OCI-LY3 (cell line): ENCODE measurements at regions not wholly inside any gene's neighbourhood (a gene's known extent, or its start where the extent isn't known, plus 50 kb on each side); places are given as distances from the start of the nearest gene placed in this dataset.

Experiments used
- CTCF ChIP-seq: fragments of 200-600, 300-600 bp; sonication (generic); IDR thresholded peaks from 2 replicates; pipeline ENCODE4 v1.5.1; 2014; ENCODE audit warnings: antibody characterized with exemption, low read length, low read depth
- EZH2phosphoT487 ChIP-seq: fragments of 200-600 bp; shearing (Covaris generic); IDR thresholded peaks from 2 replicates; pipeline ENCODE4 v1.6.1; 2018; ENCODE audit warnings: antibody characterized with exemption, mixed run types, low read depth

- TF ChIP-seq CTCF (no peak), EZH2phosphoT487 (no peak)
Observed at GRCh38 chr1:71156590-71156989, 75.8 kb upstream of the ZRANB2 start.
